ENCODE measurements at regions not wholly inside any gene's neighbourhood (a gene's known extent, or its start where the extent isn't known, plus 50 kb on each side); places are given as distances from the start of the nearest gene placed in this dataset.

DNA sequence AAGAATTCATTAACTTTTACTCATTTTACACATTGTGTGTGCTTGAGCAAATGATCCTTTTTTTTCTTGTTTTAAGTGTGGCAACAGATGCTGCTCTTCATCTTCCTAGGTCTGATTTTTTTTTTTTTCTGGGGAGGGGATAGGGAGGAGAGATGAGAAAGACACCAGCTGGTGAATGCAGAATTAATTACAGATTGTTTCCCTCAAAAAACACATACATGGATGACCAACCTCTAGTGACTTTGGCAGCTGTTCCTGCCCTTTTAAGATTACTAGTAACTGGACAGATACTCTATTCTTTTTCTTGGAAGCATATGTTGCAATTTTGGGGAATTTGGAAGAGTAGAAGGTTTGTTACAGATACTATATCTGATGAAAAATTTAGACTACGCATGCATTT is 103.6 kb upstream of the MYO16 start:
- TF ChIP-seq, protein P1, sequence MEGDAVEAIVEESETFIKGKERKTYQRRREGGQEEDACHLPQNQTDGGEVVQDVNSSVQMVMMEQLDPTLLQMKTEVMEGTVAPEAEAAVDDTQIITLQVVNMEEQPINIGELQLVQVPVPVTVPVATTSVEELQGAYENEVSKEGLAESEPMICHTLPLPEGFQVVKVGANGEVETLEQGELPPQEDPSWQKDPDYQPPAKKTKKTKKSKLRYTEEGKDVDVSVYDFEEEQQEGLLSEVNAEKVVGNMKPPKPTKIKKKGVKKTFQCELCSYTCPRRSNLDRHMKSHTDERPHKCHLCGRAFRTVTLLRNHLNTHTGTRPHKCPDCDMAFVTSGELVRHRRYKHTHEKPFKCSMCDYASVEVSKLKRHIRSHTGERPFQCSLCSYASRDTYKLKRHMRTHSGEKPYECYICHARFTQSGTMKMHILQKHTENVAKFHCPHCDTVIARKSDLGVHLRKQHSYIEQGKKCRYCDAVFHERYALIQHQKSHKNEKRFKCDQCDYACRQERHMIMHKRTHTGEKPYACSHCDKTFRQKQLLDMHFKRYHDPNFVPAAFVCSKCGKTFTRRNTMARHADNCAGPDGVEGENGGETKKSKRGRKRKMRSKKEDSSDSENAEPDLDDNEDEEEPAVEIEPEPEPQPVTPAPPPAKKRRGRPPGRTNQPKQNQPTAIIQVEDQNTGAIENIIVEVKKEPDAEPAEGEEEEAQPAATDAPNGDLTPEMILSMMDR (IDR thresholded peaks at IDR 0.05): no peak
- TF ChIP-seq POLR2AphosphoS5 (IDR thresholded peaks at IDR 0.05): no peak
- TF ChIP-seq POLR2A (IDR thresholded peaks at IDR 0.05): no peak
